DOHH2 (cell line): ENCODE measurements at regions not wholly inside any gene's neighbourhood (a gene's known extent, or its start where the extent isn't known, plus 50 kb on each side); places are given as distances from the start of the nearest gene placed in this dataset.

Source experiments
- EZH2phosphoT487 ChIP-seq: fragments of 200-600 bp; sonication (generic); IDR thresholded peaks from 2 replicates; pipeline ENCODE4 v1.6.1; 2017; ENCODE audit warnings: borderline replicate concordance, mild to moderate bottlenecking, antibody characterized with exemption, low read length, moderate library complexity, mixed read lengths
- TF ChIP-seq, protein P1 (sequence below): fragments of 200-600 bp; sonication (generic); IDR thresholded peaks from one replicate; pipeline ENCODE4 v1.5.1; 2014; ENCODE audit warnings: antibody characterized with exemption, mild to moderate bottlenecking, low read depth, low read length; ENCODE audit not compliant: poor library complexity, severe bottlenecking

DNA sequence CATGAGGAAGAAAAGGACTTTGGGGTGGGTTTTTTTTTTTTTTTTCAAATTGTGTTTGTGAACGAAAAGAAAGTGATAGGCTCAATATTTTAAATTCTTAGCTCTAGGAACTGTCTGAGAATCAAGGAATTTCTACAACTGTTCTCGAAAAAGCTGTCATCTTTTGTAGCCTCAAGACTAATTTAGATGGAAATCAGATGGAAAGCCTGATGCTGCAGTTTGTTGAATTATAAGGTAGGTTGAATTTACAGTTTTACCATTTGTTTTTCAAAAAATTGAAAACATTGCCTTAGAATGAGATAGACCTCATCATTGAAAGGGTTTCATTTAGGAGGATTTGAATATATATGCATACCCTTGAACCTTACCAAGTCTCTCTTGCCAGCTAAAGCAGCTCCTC is 109.3 kb upstream of the TRHDE start:
- TF ChIP-seq, protein P1, sequence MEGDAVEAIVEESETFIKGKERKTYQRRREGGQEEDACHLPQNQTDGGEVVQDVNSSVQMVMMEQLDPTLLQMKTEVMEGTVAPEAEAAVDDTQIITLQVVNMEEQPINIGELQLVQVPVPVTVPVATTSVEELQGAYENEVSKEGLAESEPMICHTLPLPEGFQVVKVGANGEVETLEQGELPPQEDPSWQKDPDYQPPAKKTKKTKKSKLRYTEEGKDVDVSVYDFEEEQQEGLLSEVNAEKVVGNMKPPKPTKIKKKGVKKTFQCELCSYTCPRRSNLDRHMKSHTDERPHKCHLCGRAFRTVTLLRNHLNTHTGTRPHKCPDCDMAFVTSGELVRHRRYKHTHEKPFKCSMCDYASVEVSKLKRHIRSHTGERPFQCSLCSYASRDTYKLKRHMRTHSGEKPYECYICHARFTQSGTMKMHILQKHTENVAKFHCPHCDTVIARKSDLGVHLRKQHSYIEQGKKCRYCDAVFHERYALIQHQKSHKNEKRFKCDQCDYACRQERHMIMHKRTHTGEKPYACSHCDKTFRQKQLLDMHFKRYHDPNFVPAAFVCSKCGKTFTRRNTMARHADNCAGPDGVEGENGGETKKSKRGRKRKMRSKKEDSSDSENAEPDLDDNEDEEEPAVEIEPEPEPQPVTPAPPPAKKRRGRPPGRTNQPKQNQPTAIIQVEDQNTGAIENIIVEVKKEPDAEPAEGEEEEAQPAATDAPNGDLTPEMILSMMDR = no peak
- no peak for TF ChIP-seq EZH2phosphoT487
